HCT116 (cell line): ENCODE measurements at regions not wholly inside any gene's neighbourhood (a gene's known extent, or its start where the extent isn't known, plus 50 kb on each side); places are given as distances from the start of the nearest gene placed in this dataset.

Experiments
- ATAC-seq: fragments of 200-7000 bp; cut with Tn5 transposase; 2 replicates; pipeline ENCODE4 v1.9.1; 2020; ENCODE audit warnings: mild to moderate bottlenecking, moderate library complexity
- BruUV-seq: library from RNA; stranded (reverse); fragments of 400-500 nt; replicated peaks from 2 replicates; lab custom pipeline; 2021; lab: Mats Ljungman, UMichigan
- CTCF ChIA-PET: fragments of 300-600 bp; sonication (Branson Sonifier 250); formaldehyde crosslinking; loops from one replicate; lab custom pipeline; 2021; ENCODE audit warnings: antibody characterized with exemption; lab: Charles Lee
- POLR2A ChIA-PET: fragments of 300-600, 350-600 bp; sonication (Branson Sonifier 250); formaldehyde crosslinking; loops from one replicate; lab custom pipeline; 2021; ENCODE audit warnings: antibody characterized with exemption; lab: Charles Lee
- RAD21 ChIA-PET, 2 experiments: fragments of 300-600 bp; sonication (Branson Sonifier 250); formaldehyde crosslinking; loops; one replicate each; lab custom pipeline; 2023; ENCODE audit warnings: low total read pairs in 2 of 2; ENCODE audit not compliant: uncharacterized antibody in 2 of 2, unreplicated experiment in 2 of 2, low non-redundant PET in 1 of 2; lab: Charles Lee
- DNase-seq: peaks from one replicate; pipeline ENCODE4 v3.0.0-alpha.2; 2010; ENCODE audit warnings: low read depth, low spot score
- H2AFZ ChIP-seq: fragments of 200-600 bp; shearing (Covaris generic), sonication (generic); 2 replicates; pipeline ENCODE4 v1.6.1; 2017; ENCODE audit warnings: low read depth, mixed run types, mixed read lengths, antibody characterized with exemption, low read length; ENCODE audit not compliant: poor library complexity, severe bottlenecking
- H3K27ac ChIP-seq: 2 replicates; pipeline ENCODE4 v1.5.1; 2012; ENCODE audit warnings: low read depth, low read length
- H3K27me3 ChIP-seq: fragments of 200-600 bp; sonication (generic); 2 replicates; pipeline ENCODE4 v1.6.1; 2016; ENCODE audit warnings: mixed run types, low read length, mixed read lengths; ENCODE audit not compliant: insufficient read depth
- H3K36me3 ChIP-seq, 2 experiments: fragments of 200-500 bp in 1 of 2; fragments of 200-600 bp in 1 of 2; sonication (Bioruptor generic) in 1 of 2; sonication (generic) in 1 of 2; 2 replicates each; pipeline versions ENCODE4 v1.5.1 to v1.6.1; 2014 to 2016; ENCODE audit warnings: low read length in 2 of 2, inconsistent platforms in 1 of 2, mixed read lengths in 1 of 2, mixed run types in 1 of 2; ENCODE audit not compliant: insufficient read depth in 2 of 2, control insufficient read depth in 1 of 2
- H3K4me1 ChIP-seq, 2 experiments: fragments of 200-600 bp in 1 of 2; sonication (generic) in 1 of 2; 2 replicates each; pipeline versions ENCODE4 v1.5.1 to v1.6.1; 2012 to 2017; ENCODE audit warnings: low read length in 2 of 2, inconsistent platforms in 1 of 2, mild to moderate bottlenecking in 1 of 2, mixed read lengths in 1 of 2, mixed run types in 1 of 2, moderate library complexity in 1 of 2; ENCODE audit not compliant: insufficient read depth in 2 of 2, control insufficient read depth in 1 of 2
- H3K4me2 ChIP-seq: fragments of 200-600 bp; sonication (generic); 2 replicates; pipeline ENCODE4 v1.6.1; 2017; ENCODE audit warnings: mixed run types, low read length, mixed read lengths
- H3K4me3 ChIP-seq, 2 experiments: fragments of 200-600 bp in 1 of 2; sonication (generic) in 1 of 2; replicated peaks in 1 of 2; 2 replicates each; pipeline ENCODE4 v1.5.1; 2011 to 2016; ENCODE audit warnings: low read length in 2 of 2, control low read depth in 1 of 2, low read depth in 1 of 2, mild to moderate bottlenecking in 1 of 2, mixed read lengths in 1 of 2, mixed run types in 1 of 2
- H3K79me2 ChIP-seq: fragments of 200-600 bp; sonication (generic); 2 replicates; pipeline ENCODE4 v1.6.1; 2017; ENCODE audit warnings: mild to moderate bottlenecking, mixed run types, low read length, moderate library complexity, mixed read lengths; ENCODE audit not compliant: insufficient read depth
- H3K9ac ChIP-seq: fragments of 200-600 bp; sonication (generic); 2 replicates; pipeline ENCODE4 v1.6.1; 2016; ENCODE audit warnings: low read length, mixed read lengths
- H3K9me2 ChIP-seq: fragments of 200-600 bp; sonication (generic), shearing (Covaris generic); 2 replicates; pipeline ENCODE4 v1.6.1; 2017; ENCODE audit warnings: mixed run types, mild to moderate bottlenecking, moderate library complexity; ENCODE audit not compliant: insufficient read depth
- H3K9me3 ChIP-seq, 2 experiments: fragments of 200-500 bp in 1 of 2; fragments of 200-600 bp in 1 of 2; sonication (Bioruptor generic) in 1 of 2; sonication (generic) in 1 of 2; 2 replicates each; pipeline ENCODE4 v1.6.1; 2014 to 2017; ENCODE audit warnings: low read length in 2 of 2, mixed read lengths in 2 of 2, inconsistent platforms in 1 of 2, low read depth in 1 of 2, mild to moderate bottlenecking in 1 of 2, mixed run types in 1 of 2, moderate library complexity in 1 of 2; ENCODE audit not compliant: control insufficient read depth in 1 of 2, insufficient read depth in 1 of 2
- H4K20me1 ChIP-seq: fragments of 200-600 bp; sonication (generic), shearing (Covaris generic); 2 replicates; pipeline ENCODE4 v1.6.1; 2017; ENCODE audit warnings: mixed run types, mild to moderate bottlenecking, moderate library complexity; ENCODE audit not compliant: insufficient read depth
- ATF3 ChIP-seq: IDR thresholded peaks from 2 replicates; pipeline ENCODE4 v1.6.1; 2012
- CBX3 ChIP-seq: IDR thresholded peaks from 2 replicates; pipeline ENCODE4 v1.6.1; 2012; ENCODE audit warnings: low read depth
- CEBPB ChIP-seq: IDR thresholded peaks from 2 replicates; pipeline ENCODE4 v1.6.1; 2012; ENCODE audit warnings: low read depth
- EGR1 ChIP-seq: IDR thresholded peaks from 2 replicates; pipeline ENCODE4 v1.6.1; 2012; ENCODE audit warnings: low read depth
- ELF1 ChIP-seq: IDR thresholded peaks from 2 replicates; pipeline ENCODE4 v1.6.1; 2012; ENCODE audit warnings: low read depth, borderline replicate concordance
- EZH2phosphoT487 ChIP-seq: fragments of 200-600 bp; IDR thresholded peaks from 2 replicates; pipeline ENCODE4 v1.6.1; 2018; ENCODE audit warnings: antibody characterized with exemption, borderline replicate concordance
- POLR2A ChIP-seq: IDR thresholded peaks from 2 replicates; pipeline ENCODE4 v1.7.0; 2011; ENCODE audit warnings: borderline replicate concordance; ENCODE audit not compliant: insufficient read depth, insufficient read length; ENCODE audit errors: extremely low read depth
- RAD21 ChIP-seq: IDR thresholded peaks from 2 replicates; pipeline ENCODE4 v1.6.1; 2012; ENCODE audit warnings: low read depth, mild to moderate bottlenecking
- SP1 ChIP-seq: IDR thresholded peaks from 2 replicates; pipeline ENCODE4 v1.6.1; 2012; ENCODE audit warnings: low read depth
- SRF ChIP-seq: IDR thresholded peaks from 2 replicates; pipeline ENCODE4 v1.6.1; 2012; ENCODE audit warnings: low read depth
- intact Hi-C: fragments of 100-400 bp; cut with micrococcal nuclease; formaldehyde crosslinking; loops from 2 replicates; pipeline ENCODE4 v1.10.0; 2022
- TF ChIP-seq, protein P1 (sequence below), 3 experiments: fragments of 200-600 bp in 1 of 3; sonication (generic) in 1 of 3; IDR thresholded peaks in 2 of 3; conservative IDR thresholded peaks in 1 of 3; 2 replicates each; pipeline ENCODE4 v1.5.1; 2012 to 2017; ENCODE audit warnings: low read depth in 2 of 3, low read length in 2 of 3, antibody characterized with exemption in 1 of 3, borderline replicate concordance in 1 of 3, control low read depth in 1 of 3, mild to moderate bottlenecking in 1 of 3, mixed read lengths in 1 of 3, mixed run types in 1 of 3, moderate library complexity in 1 of 3; ENCODE audit not compliant: insufficient read depth in 1 of 3
- TF ChIP-seq, protein P2 (sequence below): IDR thresholded peaks from 2 replicates; pipeline ENCODE4 v1.6.1; 2012

DNA sequence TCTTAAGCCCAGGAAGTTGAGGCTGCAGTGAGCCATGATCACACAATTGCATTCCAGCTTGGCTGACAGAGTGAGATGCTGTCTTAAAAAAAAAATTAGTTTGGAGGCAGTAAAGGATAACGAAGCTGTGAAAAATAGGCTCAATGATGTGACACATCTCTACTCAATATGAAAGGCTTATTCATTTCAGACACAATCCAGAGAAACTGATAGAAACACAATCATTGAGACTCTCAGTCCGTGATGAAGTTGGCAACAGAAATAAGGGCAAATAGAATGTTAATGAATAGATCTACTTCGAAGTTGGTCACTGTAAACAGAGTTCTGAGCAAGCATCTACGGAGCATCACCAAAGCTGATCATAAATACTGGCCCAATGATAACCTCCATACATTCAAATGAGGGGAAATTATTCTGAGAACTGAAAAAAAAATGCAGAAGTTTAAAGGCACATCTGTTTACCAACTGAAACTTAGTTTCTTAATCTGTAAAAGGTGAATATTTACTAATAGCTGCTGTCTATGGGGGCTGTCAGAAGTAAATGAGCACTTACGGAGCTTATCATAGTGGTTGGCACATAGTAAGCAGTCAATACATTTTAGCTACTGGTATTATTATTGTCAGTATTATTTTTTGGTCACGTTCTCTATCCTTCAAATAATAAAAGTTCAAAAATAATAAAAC, 70.4 kb downstream of the AKR1B1 start:
- no peaks in the 10 kb centered on the region for H3K9me2 ChIP-seq
- H3K4me3 ChIP-seq: no peak overlapping the region
- H3K27ac ChIP-seq: no peak overlapping the region
- no peaks in the 10 kb centered on the region for H3K36me3 ChIP-seq
- POLR2A ChIA-PET: no interaction called here
- H4K20me1 ChIP-seq: no peaks in the 10 kb centered on the region
- TF ChIP-seq RAD21 (no peak), EGR1 (no peak), CBX3 (no peak), POLR2A (no peak), SRF (no peak), SP1 (no peak), EZH2phosphoT487 (no peak), ELF1 (no peak), ATF3 (no peak), CEBPB (no peak)
- TF ChIP-seq, protein P1, sequence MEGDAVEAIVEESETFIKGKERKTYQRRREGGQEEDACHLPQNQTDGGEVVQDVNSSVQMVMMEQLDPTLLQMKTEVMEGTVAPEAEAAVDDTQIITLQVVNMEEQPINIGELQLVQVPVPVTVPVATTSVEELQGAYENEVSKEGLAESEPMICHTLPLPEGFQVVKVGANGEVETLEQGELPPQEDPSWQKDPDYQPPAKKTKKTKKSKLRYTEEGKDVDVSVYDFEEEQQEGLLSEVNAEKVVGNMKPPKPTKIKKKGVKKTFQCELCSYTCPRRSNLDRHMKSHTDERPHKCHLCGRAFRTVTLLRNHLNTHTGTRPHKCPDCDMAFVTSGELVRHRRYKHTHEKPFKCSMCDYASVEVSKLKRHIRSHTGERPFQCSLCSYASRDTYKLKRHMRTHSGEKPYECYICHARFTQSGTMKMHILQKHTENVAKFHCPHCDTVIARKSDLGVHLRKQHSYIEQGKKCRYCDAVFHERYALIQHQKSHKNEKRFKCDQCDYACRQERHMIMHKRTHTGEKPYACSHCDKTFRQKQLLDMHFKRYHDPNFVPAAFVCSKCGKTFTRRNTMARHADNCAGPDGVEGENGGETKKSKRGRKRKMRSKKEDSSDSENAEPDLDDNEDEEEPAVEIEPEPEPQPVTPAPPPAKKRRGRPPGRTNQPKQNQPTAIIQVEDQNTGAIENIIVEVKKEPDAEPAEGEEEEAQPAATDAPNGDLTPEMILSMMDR (IDR thresholded peaks at IDR 0.05 in 2 of 3, conservative IDR thresholded peaks at IDR 0.05 in 1 of 3; ENCODE audit: borderline replicate concordance in 1 of 3, insufficient read depth in 1 of 3, low read depth in 2 of 3, low read length in 2 of 3): no peak
- TF ChIP-seq, protein P2, sequence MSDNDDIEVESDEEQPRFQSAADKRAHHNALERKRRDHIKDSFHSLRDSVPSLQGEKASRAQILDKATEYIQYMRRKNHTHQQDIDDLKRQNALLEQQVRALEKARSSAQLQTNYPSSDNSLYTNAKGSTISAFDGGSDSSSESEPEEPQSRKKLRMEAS: no peak
- TF ChIP-seq, all 23 proteins: peak for 0
- intact Hi-C loops: no loop called here
- H3K4me1 ChIP-seq: no peaks in the 10 kb centered on the region
- no peaks in the 10 kb centered on the region for H3K27me3 ChIP-seq
- ATAC-seq: no peak
- H3K9ac ChIP-seq: no peak overlapping the region
- BruUV-seq: no TSS peak
- ChIA-PET RAD21 (no interaction called here), CTCF (no interaction called here)
- H3K4me2 ChIP-seq: no peak overlapping the region
- DNase-seq: no peak
- no peaks in the 10 kb centered on the region for H3K9me3 ChIP-seq
- H3K79me2 ChIP-seq: no peaks in the 10 kb centered on the region
- H2AFZ ChIP-seq: no peak overlapping the region
